Tibial nerve (tissue), 4 donors: ENCODE measurements at regions not wholly inside any gene's neighbourhood (a gene's known extent, or its start where the extent isn't known, plus 50 kb on each side); places are given as distances from the start of the nearest gene placed in this dataset.

Experiments
- CTCF ChIP-seq, 5 experiments: fragments of 200-600 bp in 3 of 5; fragments of 450-650 bp in 2 of 5; sonication (generic) in 3 of 5; IDR thresholded peaks; one replicate each; pipeline ENCODE4 v1.5.1; 2016 to 2019; ENCODE audit warnings: antibody characterized with exemption in 5 of 5, mild to moderate bottlenecking in 3 of 5, moderate library complexity in 2 of 5
- EP300 ChIP-seq, 2 donors: sonication (generic); formaldehyde crosslinking; IDR thresholded peaks; one replicate each; pipeline ENCODE4 v1.6.1; 2017; ENCODE audit warnings: antibody characterized with exemption in 2 of 2, mild to moderate bottlenecking in 1 of 2
- POLR2A ChIP-seq, 2 donors: fragments of 450-650 bp; IDR thresholded peaks; one replicate each; pipeline ENCODE4 v1.6.1; 2017; ENCODE audit warnings: antibody characterized with exemption in 2 of 2, mild to moderate bottlenecking in 2 of 2, moderate library complexity in 2 of 2

GRCh38 chr2:82728090-82728489 lies 1731.0 kb downstream of the SUCLG1 start:
- TF ChIP-seq CTCF (IDR thresholded peaks at IDR 0.05), result no peak
- no peak for TF ChIP-seq EP300 (IDR thresholded peaks at IDR 0.05)
- TF ChIP-seq POLR2A (IDR thresholded peaks at IDR 0.05), result no peak
